ENCODE measurements at regions not wholly inside any gene's neighbourhood (a gene's known extent, or its start where the extent isn't known, plus 50 kb on each side); places are given as distances from the start of the nearest gene placed in this dataset.

DNA sequence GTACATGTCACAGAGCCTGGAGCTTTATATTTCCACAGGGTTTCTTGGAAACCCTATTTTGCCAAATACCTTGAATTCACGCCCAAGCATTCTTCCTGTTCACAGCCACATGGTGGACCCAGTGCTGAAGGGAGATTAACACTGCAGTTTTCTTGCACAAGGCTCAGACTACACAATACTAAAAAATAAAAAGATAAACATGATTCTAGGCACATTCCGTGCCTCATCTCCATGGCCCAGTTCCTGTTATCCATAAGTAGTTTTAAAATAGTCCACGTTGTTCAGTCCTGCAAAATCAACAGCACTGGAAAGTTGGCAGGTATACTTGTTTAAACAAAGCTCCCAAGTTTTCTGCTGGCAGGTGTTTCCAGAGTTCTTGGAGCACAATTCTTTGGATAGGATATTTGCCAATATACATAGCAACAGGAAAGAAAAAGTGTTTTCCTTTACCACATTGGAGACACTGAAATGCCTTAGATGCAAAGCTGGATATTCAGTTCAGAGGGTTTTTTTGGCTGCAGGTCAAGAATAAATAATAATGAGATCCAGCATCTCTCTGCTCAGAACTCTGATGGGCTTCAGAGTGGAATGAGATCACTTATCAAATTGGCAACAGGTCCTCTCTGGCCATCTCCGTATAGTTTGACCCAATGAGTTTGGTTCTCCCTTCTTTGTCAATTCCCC, 88.1 kb upstream of the TGFBR2 start:
- H3K27me3 Mint-ChIP-seq (ENCODE audit: low read depth): no peaks in the 10 kb centered on the region
- no peak for ATAC-seq
- H3K4me3 Mint-ChIP-seq: no peak overlapping the region
- H3K27ac Mint-ChIP-seq: no peak overlapping the region
- H3K4me1 Mint-ChIP-seq: peaks cover 15% of the 10 kb centered on the region
- no peaks in the 10 kb centered on the region; the same call in none of the 2 replicates for H3K9me3 Mint-ChIP-seq
- no peaks in the 10 kb centered on the region for H3K36me3 Mint-ChIP-seq
- POLR2A ChIA-PET: interaction anchor here (0.5 kb wide), 1 partner anchor 137 kb away, joined by 3 read pairs; no protein-coding TSS in a partner anchor
- no peak for DNase-seq (ENCODE audit: low spot score)
- CTCF ChIA-PET: no interaction called here
- no peak for TF ChIP-seq SOX15 (CRISPR knock-in tag; IDR thresholded peaks at IDR 0.05)
- TF ChIP-seq NFYB (CRISPR knock-in tag; conservative IDR thresholded peaks at IDR 0.05; ENCODE audit: low read depth): no peak
- TF ChIP-seq OVOL2 (CRISPR knock-in tag; IDR thresholded peaks at IDR 0.05; ENCODE audit: borderline replicate concordance): no peak
- TF ChIP-seq, protein P1, sequence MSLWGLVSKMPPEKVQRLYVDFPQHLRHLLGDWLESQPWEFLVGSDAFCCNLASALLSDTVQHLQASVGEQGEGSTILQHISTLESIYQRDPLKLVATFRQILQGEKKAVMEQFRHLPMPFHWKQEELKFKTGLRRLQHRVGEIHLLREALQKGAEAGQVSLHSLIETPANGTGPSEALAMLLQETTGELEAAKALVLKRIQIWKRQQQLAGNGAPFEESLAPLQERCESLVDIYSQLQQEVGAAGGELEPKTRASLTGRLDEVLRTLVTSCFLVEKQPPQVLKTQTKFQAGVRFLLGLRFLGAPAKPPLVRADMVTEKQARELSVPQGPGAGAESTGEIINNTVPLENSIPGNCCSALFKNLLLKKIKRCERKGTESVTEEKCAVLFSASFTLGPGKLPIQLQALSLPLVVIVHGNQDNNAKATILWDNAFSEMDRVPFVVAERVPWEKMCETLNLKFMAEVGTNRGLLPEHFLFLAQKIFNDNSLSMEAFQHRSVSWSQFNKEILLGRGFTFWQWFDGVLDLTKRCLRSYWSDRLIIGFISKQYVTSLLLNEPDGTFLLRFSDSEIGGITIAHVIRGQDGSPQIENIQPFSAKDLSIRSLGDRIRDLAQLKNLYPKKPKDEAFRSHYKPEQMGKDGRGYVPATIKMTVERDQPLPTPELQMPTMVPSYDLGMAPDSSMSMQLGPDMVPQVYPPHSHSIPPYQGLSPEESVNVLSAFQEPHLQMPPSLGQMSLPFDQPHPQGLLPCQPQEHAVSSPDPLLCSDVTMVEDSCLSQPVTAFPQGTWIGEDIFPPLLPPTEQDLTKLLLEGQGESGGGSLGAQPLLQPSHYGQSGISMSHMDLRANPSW (CRISPR knock-in tag; conservative IDR thresholded peaks at IDR 0.05; ENCODE audit: low read depth): no peak
- TF ChIP-seq IRF1 (CRISPR knock-in tag; IDR thresholded peaks at IDR 0.05): no peak
- TF ChIP-seq, protein P2, sequence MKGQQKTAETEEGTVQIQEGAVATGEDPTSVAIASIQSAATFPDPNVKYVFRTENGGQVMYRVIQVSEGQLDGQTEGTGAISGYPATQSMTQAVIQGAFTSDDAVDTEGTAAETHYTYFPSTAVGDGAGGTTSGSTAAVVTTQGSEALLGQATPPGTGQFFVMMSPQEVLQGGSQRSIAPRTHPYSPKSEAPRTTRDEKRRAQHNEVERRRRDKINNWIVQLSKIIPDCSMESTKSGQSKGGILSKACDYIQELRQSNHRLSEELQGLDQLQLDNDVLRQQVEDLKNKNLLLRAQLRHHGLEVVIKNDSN (CRISPR knock-in tag; IDR thresholded peaks at IDR 0.05): no peak

DNA sequence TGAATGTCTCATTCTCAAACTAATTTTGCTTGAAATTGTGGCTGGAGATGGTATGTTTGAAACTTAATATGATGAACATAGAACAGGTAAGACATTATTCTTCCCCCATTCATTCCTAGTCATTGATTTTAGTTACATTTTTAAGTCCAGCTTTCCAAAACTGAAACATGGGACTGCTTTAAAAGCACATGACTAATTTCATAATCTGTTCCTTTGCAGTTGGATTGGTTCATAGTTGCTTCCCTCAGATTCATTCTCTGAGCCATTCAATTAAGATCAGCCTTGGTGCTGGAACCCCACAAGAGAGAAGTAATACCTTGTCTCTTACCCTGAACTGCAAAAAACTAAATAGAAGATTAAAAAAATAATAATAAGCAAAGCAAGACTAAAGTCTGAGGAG, 87.5 kb upstream of the TGFBR2 start:
- no peak for DNase-seq (ENCODE audit: low spot score)
- H3K4me3 Mint-ChIP-seq: no peak overlapping the region
- H3K9me3 Mint-ChIP-seq: no peaks in the 10 kb centered on the region; the same call in none of the 2 replicates
- CTCF ChIA-PET: no interaction called here
- H3K4me1 Mint-ChIP-seq: peaks cover 12% of the 10 kb centered on the region
- no peak for ATAC-seq
- H3K36me3 Mint-ChIP-seq: no peaks in the 10 kb centered on the region
- H3K27ac Mint-ChIP-seq: no peak overlapping the region
- POLR2A ChIA-PET: interaction anchor here (0.7 kb wide), 1 partner anchor 295 kb away, joined by 3 read pairs; no protein-coding TSS in a partner anchor
- no peaks in the 10 kb centered on the region for H3K27me3 Mint-ChIP-seq (ENCODE audit: low read depth)
- no peak for TF ChIP-seq FOXK1 (CRISPR knock-in tag; IDR thresholded peaks at IDR 0.05)
- no peak for TF ChIP-seq NFYB (CRISPR knock-in tag; conservative IDR thresholded peaks at IDR 0.05; ENCODE audit: low read depth)
- no peak for TF ChIP-seq EMX1 (CRISPR knock-in tag; IDR thresholded peaks at IDR 0.05)
- no peak for TF ChIP-seq NR3C1 (CRISPR knock-in tag; conservative IDR thresholded peaks at IDR 0.05; ENCODE audit: low read depth)
- TF ChIP-seq SOX15 (CRISPR knock-in tag; IDR thresholded peaks at IDR 0.05): no peak
- TF ChIP-seq, protein P3, sequence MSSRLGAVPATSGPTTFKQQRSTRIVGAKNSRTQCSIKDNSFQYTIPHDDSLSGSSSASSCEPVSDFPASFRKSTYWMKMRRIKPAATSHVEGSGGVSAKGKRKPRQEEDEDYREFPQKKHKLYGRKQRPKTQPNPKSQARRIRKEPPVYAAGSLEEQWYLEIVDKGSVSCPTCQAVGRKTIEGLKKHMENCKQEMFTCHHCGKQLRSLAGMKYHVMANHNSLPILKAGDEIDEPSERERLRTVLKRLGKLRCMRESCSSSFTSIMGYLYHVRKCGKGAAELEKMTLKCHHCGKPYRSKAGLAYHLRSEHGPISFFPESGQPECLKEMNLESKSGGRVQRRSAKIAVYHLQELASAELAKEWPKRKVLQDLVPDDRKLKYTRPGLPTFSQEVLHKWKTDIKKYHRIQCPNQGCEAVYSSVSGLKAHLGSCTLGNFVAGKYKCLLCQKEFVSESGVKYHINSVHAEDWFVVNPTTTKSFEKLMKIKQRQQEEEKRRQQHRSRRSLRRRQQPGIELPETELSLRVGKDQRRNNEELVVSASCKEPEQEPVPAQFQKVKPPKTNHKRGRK (CRISPR knock-in tag; IDR thresholded peaks at IDR 0.05; ENCODE audit: borderline replicate concordance): no peak
- no peak for TF ChIP-seq GABPB1 (CRISPR knock-in tag; IDR thresholded peaks at IDR 0.05)
- TF ChIP-seq E2F4 (CRISPR knock-in tag; IDR thresholded peaks at IDR 0.05; ENCODE audit: borderline replicate concordance, low read depth): no peak
- TF ChIP-seq ZNF532 (CRISPR knock-in tag; IDR thresholded peaks at IDR 0.05; ENCODE audit: borderline replicate concordance): no peak
- TF ChIP-seq FOXJ3 (CRISPR knock-in tag; IDR thresholded peaks at IDR 0.05; ENCODE audit: borderline replicate concordance): no peak
- TF ChIP-seq MLX (CRISPR knock-in tag; IDR thresholded peaks at IDR 0.05): no peak
- TF ChIP-seq HMGA2 (CRISPR knock-in tag; IDR thresholded peaks at IDR 0.05): no peak
- no peak for TF ChIP-seq TEAD4 (CRISPR knock-in tag; IDR thresholded peaks at IDR 0.05)
- no peak for TF ChIP-seq GTF2I (CRISPR knock-in tag; conservative IDR thresholded peaks at IDR 0.05)
- TF ChIP-seq ZNF396 (CRISPR knock-in tag; IDR thresholded peaks at IDR 0.05; ENCODE audit: borderline replicate concordance): no peak
- no peak for TF ChIP-seq ZBTB43 (CRISPR knock-in tag; IDR thresholded peaks at IDR 0.05)
- TF ChIP-seq ZNF121 (CRISPR knock-in tag; IDR thresholded peaks at IDR 0.05): no peak
